SK-N-DZ (cell line): ENCODE measurements at regions not wholly inside any gene's neighbourhood (a gene's known extent, or its start where the extent isn't known, plus 50 kb on each side); places are given as distances from the start of the nearest gene placed in this dataset.
"Not testable (repeated sequence)": the region's sequence is repeated elsewhere in the genome, so short reads cannot be mapped to it uniquely, and the experiment has no call there.

Experiments
- DNase-seq: peaks from one replicate; pipeline ENCODE4 v3.0.0-alpha.2; 2015; ENCODE audit warnings: low spot score

- DNase-seq = no peak
Measured at GRCh38 chr1:103348136-103348535, 177.4 kb upstream of the RNPC3 start.

- no peak for DNase-seq
Measured at GRCh38 chr1:103344930-103345329, 180.6 kb upstream of the RNPC3 start.

GRCh38 chr1:103341377-103341880 is 184.1 kb upstream of the RNPC3 start:
- DNase-seq = no peak

- no peak for DNase-seq
Measured at GRCh38 chr1:103337779-103338178, 187.7 kb upstream of the RNPC3 start.

GRCh38 chr1:103336408-103336807 is 189.1 kb upstream of the RNPC3 start:
- DNase-seq = no peak

- DNase-seq = no peak
Measured at GRCh38 chr1:103333141-103333540, 192.4 kb upstream of the RNPC3 start.

GRCh38 chr1:103327054-103327719 is 198.3 kb upstream of the RNPC3 start:
- DNase-seq = no peak

- DNase-seq = no peak
Measured at GRCh38 chr1:103326595-103326994, 198.9 kb upstream of the RNPC3 start.

- DNase-seq = no peak
Measured at GRCh38 chr1:103309786-103310185, 201.5 kb upstream of the COL11A1 start.

GRCh38 chr1:103307751-103308150 is 199.4 kb upstream of the COL11A1 start:
- DNase-seq = no peak

- DNase-seq = no peak
Measured at GRCh38 chr1:103283841-103284669, 175.7 kb upstream of the COL11A1 start.

- no peak for DNase-seq
Measured at GRCh38 chr1:103283371-103283770, 175.0 kb upstream of the COL11A1 start.

- no peak for DNase-seq
Measured at GRCh38 chr1:103275725-103276124, 167.4 kb upstream of the COL11A1 start.

- no peak for DNase-seq
Measured at GRCh38 chr1:103274886-103275285, 166.6 kb upstream of the COL11A1 start.

GRCh38 chr1:103273106-103273505 is 164.8 kb upstream of the COL11A1 start:
- no peak for DNase-seq

GRCh38 chr1:103271471-103271870 is 163.1 kb upstream of the COL11A1 start:
- DNase-seq = not testable (repeated sequence)

- DNase-seq = no peak
Measured at GRCh38 chr1:103267893-103268292, 159.6 kb upstream of the COL11A1 start.

- no peak for DNase-seq
Measured at GRCh38 chr1:103267266-103267665, 158.9 kb upstream of the COL11A1 start.

GRCh38 chr1:103266036-103266435 is 157.7 kb upstream of the COL11A1 start:
- DNase-seq = no peak

GRCh38 chr1:103265551-103265950 is 157.2 kb upstream of the COL11A1 start:
- DNase-seq = no peak

GRCh38 chr1:103259982-103260381 is 151.7 kb upstream of the COL11A1 start:
- DNase-seq = no peak

- no peak for DNase-seq
Measured at GRCh38 chr1:103256490-103256889, 148.2 kb upstream of the COL11A1 start.

GRCh38 chr1:103254691-103255090 is 146.4 kb upstream of the COL11A1 start:
- DNase-seq = no peak
